HL-60 (cell line): ENCODE measurements at regions not wholly inside any gene's neighbourhood (a gene's known extent, or its start where the extent isn't known, plus 50 kb on each side); places are given as distances from the start of the nearest gene placed in this dataset.

Source experiments
- DNase-seq, 2 experiments: peaks; one replicate each; pipeline ENCODE4 v3.0.0-alpha.2; 2010 to 2020; ENCODE audit warnings: low read depth in 1 of 2, low spot score in 1 of 2
- H3K27ac ChIP-seq: fragments of 250-450 bp; sonication (Bioruptor Pico); replicated peaks from 2 replicates; pipeline ENCODE4 v1.5.1; 2020; ENCODE audit warnings: mild to moderate bottlenecking, moderate library complexity
- H3K27me3 ChIP-seq: fragments of 250-450 bp; sonication (Bioruptor Pico); 2 replicates; pipeline ENCODE4 v1.5.1; 2021; ENCODE audit warnings: mild to moderate bottlenecking, moderate library complexity; ENCODE audit not compliant: insufficient read depth, poor library complexity, severe bottlenecking
- H3K4me3 ChIP-seq: replicated peaks from 2 replicates; pipeline ENCODE4 v1.5.1; 2011; ENCODE audit warnings: mild to moderate bottlenecking, control low read depth, low read length; ENCODE audit not compliant: insufficient read depth
- GABPA ChIP-seq: IDR thresholded peaks from 2 replicates; pipeline ENCODE4 v1.6.1; 2012; ENCODE audit warnings: low read depth
- POLR2AphosphoS5 ChIP-seq: IDR thresholded peaks from 2 replicates; pipeline ENCODE4 v1.6.1; 2012; ENCODE audit warnings: low read depth
- SPI1 ChIP-seq: IDR thresholded peaks from 2 replicates; pipeline ENCODE4 v1.6.1; 2012; ENCODE audit warnings: low read depth, mild to moderate bottlenecking, borderline replicate concordance
- TF ChIP-seq, protein P1 (sequence below): IDR thresholded peaks from 2 replicates; pipeline ENCODE4 v1.6.1; 2012; ENCODE audit warnings: low read depth; ENCODE audit not compliant: insufficient replicate concordance
- TF ChIP-seq, protein P2 (sequence below): IDR thresholded peaks from one replicate; pipeline ENCODE4 v1.5.1; 2011; ENCODE audit warnings: low read length, control low read depth, inconsistent platforms; ENCODE audit not compliant: insufficient read depth

DNA sequence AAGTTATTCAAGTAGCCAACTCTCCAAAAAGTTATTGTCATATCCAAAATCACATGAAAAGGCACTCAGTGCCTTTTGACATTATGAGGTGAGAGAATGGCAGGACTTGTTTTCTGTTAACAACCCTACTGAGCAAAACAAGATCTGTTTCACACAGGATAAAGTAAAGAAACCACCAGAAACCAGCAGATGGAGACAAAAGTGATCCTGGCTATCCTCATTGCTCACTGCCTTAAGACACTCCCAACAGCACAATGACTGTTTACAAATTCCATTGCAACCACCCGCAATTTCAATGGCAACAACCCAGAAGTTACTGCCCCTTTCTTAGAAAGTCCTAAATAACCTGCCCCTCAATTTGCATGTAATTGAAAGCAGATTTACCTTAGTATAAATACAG lies 352.6 kb upstream of the NDN start:
- H3K27ac ChIP-seq: no peak overlapping the region
- H3K4me3 ChIP-seq: no peak overlapping the region
- no peaks in the 10 kb centered on the region for H3K27me3 ChIP-seq
- DNase-seq: no peak
- no peak for TF ChIP-seq GABPA
- TF ChIP-seq, protein P1, sequence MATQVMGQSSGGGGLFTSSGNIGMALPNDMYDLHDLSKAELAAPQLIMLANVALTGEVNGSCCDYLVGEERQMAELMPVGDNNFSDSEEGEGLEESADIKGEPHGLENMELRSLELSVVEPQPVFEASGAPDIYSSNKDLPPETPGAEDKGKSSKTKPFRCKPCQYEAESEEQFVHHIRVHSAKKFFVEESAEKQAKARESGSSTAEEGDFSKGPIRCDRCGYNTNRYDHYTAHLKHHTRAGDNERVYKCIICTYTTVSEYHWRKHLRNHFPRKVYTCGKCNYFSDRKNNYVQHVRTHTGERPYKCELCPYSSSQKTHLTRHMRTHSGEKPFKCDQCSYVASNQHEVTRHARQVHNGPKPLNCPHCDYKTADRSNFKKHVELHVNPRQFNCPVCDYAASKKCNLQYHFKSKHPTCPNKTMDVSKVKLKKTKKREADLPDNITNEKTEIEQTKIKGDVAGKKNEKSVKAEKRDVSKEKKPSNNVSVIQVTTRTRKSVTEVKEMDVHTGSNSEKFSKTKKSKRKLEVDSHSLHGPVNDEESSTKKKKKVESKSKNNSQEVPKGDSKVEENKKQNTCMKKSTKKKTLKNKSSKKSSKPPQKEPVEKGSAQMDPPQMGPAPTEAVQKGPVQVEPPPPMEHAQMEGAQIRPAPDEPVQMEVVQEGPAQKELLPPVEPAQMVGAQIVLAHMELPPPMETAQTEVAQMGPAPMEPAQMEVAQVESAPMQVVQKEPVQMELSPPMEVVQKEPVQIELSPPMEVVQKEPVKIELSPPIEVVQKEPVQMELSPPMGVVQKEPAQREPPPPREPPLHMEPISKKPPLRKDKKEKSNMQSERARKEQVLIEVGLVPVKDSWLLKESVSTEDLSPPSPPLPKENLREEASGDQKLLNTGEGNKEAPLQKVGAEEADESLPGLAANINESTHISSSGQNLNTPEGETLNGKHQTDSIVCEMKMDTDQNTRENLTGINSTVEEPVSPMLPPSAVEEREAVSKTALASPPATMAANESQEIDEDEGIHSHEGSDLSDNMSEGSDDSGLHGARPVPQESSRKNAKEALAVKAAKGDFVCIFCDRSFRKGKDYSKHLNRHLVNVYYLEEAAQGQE: no peak
- TF ChIP-seq POLR2AphosphoS5: no peak

DNA sequence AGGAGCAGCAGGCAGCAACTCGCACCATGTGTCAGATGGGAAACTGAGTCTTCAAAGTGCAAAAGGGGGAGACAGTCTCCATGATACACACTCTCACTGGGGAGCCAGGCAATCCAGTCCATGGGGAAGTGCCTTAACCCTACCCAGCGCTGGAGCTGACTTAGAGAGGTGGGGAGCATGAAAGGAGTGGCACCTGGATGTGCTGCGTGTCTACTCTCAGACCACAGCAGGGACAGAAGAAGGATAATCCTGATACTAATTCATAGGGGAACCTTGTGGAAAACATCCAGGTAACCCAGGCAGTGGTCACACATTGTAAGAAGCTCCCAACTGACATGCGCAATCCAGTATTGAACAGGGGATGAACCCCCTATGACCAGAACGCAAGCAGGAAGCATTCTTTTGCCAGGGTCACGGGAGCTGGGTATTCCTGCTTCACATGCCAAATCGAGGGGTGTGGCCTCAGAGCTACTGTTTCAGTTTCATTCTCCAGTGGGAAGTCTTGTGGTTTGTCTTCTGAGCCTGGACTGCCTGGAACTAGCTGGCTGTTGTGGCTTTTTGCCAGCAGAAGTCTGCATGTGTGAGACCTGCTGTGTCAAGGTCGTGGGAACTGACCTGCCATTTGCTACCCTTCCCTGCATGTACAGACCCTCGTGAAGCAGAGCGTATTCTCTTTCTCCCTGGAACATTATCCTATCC lies 367.6 kb upstream of the NDN start:
- no peak for DNase-seq
- TF ChIP-seq, protein P2, sequence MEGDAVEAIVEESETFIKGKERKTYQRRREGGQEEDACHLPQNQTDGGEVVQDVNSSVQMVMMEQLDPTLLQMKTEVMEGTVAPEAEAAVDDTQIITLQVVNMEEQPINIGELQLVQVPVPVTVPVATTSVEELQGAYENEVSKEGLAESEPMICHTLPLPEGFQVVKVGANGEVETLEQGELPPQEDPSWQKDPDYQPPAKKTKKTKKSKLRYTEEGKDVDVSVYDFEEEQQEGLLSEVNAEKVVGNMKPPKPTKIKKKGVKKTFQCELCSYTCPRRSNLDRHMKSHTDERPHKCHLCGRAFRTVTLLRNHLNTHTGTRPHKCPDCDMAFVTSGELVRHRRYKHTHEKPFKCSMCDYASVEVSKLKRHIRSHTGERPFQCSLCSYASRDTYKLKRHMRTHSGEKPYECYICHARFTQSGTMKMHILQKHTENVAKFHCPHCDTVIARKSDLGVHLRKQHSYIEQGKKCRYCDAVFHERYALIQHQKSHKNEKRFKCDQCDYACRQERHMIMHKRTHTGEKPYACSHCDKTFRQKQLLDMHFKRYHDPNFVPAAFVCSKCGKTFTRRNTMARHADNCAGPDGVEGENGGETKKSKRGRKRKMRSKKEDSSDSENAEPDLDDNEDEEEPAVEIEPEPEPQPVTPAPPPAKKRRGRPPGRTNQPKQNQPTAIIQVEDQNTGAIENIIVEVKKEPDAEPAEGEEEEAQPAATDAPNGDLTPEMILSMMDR: no peak
- TF ChIP-seq, protein P1: no peak
- TF ChIP-seq GABPA: no peak
- TF ChIP-seq POLR2AphosphoS5: no peak
- no peak for TF ChIP-seq SPI1
- no peak overlapping the region for H3K27ac ChIP-seq
- no peaks in the 10 kb centered on the region for H3K27me3 ChIP-seq
- H3K4me3 ChIP-seq: no peak overlapping the region

DNA sequence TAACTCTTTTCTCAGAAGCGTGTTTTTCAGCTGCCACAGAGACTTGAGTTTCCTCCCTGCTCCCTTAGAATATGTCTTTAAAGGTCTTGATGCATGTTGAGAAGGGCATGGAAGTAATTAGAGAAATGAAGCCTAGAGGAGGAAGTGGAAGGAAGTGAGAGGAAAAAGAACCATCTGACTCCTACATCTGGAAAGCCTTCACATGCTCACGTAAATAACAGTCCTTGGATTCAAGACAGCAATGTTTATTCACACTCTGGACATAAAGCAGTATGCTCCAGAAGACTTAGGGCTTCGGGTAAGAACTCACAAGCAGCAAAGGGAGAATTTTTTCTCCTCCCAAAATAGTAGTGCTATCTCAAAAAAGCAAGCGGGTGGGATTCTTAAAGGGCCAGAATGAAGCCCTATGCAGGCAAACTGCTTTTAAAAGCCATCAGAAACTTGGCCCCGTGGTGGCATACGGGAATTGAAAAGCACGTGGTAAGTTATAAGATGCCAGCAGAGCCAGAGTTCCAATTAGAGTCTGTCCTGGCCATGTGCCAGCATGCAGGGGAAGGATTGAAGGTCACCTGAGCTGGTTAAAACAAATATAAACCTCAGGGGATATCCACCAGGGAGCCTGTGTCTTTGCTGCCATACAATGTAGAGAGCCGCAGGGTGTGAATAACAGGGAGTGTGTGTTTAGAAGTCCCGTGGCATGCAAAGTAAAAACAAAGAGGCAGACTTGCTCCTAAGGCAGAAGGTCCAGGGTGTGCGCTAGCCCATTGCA lies 380.8 kb upstream of the NDN start:
- Histone ChIP-seq H3K4me3 (no peak overlapping the region), H3K27ac (no peak overlapping the region), H3K27me3 (no peaks in the 10 kb centered on the region)
- DNase-seq: no peak
- TF ChIP-seq, protein P2: no peak
- TF ChIP-seq, protein P1: no peak
- TF ChIP-seq POLR2AphosphoS5 (no peak), SPI1 (no peak), GABPA (no peak)
